KMS-11 (cell line): ENCODE measurements at regions not wholly inside any gene's neighbourhood (a gene's known extent, or its start where the extent isn't known, plus 50 kb on each side); places are given as distances from the start of the nearest gene placed in this dataset.
"Not testable (repeated sequence)": the region's sequence is repeated elsewhere in the genome, so short reads cannot be mapped to it uniquely, and the experiment has no call there.

Experiments
- H2AFZ ChIP-seq: fragments of 200-600 bp; sonication (generic); 2 replicates; pipeline ENCODE4 v1.6.1; 2016; ENCODE audit warnings: antibody characterized with exemption, mixed run types, low read depth
- H3K27ac ChIP-seq: fragments of 200-600 bp; sonication (generic); 2 replicates; pipeline ENCODE4 v1.6.1; 2016; ENCODE audit warnings: mild to moderate bottlenecking, mixed run types
- H3K27me3 ChIP-seq: fragments of 200-600 bp; sonication (generic); 2 replicates; pipeline ENCODE4 v1.6.1; 2017; ENCODE audit warnings: mild to moderate bottlenecking, low read depth, mixed run types, moderate library complexity; ENCODE audit not compliant: insufficient read depth
- H3K36me3 ChIP-seq: fragments of 200-600 bp; sonication (generic); 2 replicates; pipeline ENCODE4 v1.6.1; 2017; ENCODE audit warnings: mild to moderate bottlenecking, mixed run types; ENCODE audit not compliant: insufficient read depth
- H3K4me1 ChIP-seq: fragments of 200-600 bp; sonication (generic); 2 replicates; pipeline ENCODE4 v1.6.1; 2016; ENCODE audit warnings: mild to moderate bottlenecking, low read depth, mixed run types; ENCODE audit not compliant: poor library complexity, severe bottlenecking
- H3K4me2 ChIP-seq: fragments of 200-600 bp; sonication (generic); 2 replicates; pipeline ENCODE4 v1.7.0; 2016; ENCODE audit warnings: mild to moderate bottlenecking, mixed run types
- H3K4me3 ChIP-seq: fragments of 200-600 bp; sonication (generic); IDR thresholded peaks from 2 replicates; pipeline ENCODE4 v1.6.1; 2017; ENCODE audit warnings: low read depth, low read length, mixed read lengths; ENCODE audit not compliant: insufficient read depth
- H3K79me2 ChIP-seq: fragments of 200-600 bp; sonication (generic); 2 replicates; pipeline ENCODE4 v1.6.1; 2016; ENCODE audit warnings: low read depth, mixed run types; ENCODE audit not compliant: insufficient read depth
- H3K9ac ChIP-seq: fragments of 200-600 bp; sonication (generic); 2 replicates; pipeline ENCODE4 v1.6.1; 2016; ENCODE audit warnings: mild to moderate bottlenecking, mixed run types
- H4K20me1 ChIP-seq: fragments of 200-600 bp; sonication (generic); 2 replicates; pipeline ENCODE4 v1.6.1; 2016; ENCODE audit warnings: mild to moderate bottlenecking, mixed run types; ENCODE audit not compliant: insufficient read depth
- CTCF ChIP-seq: fragments of 200-600 bp; sonication (generic); conservative IDR thresholded peaks from 2 replicates; pipeline ENCODE4 v1.6.1; 2017; ENCODE audit warnings: low read depth, mild to moderate bottlenecking, antibody characterized with exemption, low read length, moderate library complexity, mixed read lengths

GRCh38 chr2:3034396-3034795 lies 343.2 kb downstream of the EIPR1 start:
- no peaks in the 10 kb centered on the region for H3K27me3 ChIP-seq
- no peak overlapping the region for H3K4me2 ChIP-seq
- H3K36me3 ChIP-seq = no peaks in the 10 kb centered on the region
- no peak overlapping the region for H3K27ac ChIP-seq
- no peak for TF ChIP-seq CTCF
- H3K9ac ChIP-seq = no peak overlapping the region
- no peaks in the 10 kb centered on the region for H3K79me2 ChIP-seq
- H3K4me1 ChIP-seq = no peaks in the 10 kb centered on the region
- H2AFZ ChIP-seq = no peak overlapping the region
- H4K20me1 ChIP-seq = no peaks in the 10 kb centered on the region
- H3K4me3 ChIP-seq = no peak overlapping the region

DNA sequence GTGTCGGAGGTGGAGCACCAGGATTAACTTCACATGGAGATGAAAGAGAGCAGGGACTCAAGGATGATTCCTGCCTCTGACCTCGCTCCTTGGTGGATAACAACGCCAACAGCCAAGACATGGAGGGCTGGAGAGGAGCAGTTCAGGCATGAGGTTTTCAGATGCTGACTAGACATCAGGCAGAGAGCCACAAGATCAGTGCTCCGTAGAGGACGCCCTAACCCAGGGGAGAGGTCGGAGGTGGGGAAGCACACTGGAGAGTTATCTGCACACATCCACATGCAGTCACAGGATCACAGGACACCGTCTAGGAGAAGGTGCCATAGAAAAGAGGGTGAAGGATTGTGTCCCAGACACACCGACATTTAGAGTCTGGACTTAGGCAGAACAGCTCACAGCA lies 344.3 kb downstream of the EIPR1 start:
- Histone ChIP-seq H2AFZ (no peak overlapping the region), H3K27me3 (no peaks in the 10 kb centered on the region), H3K27ac (no peak overlapping the region), H3K4me3 (no peak overlapping the region), H4K20me1 (no peaks in the 10 kb centered on the region), H3K79me2 (no peaks in the 10 kb centered on the region), H3K36me3 (no peaks in the 10 kb centered on the region), H3K4me1 (no peaks in the 10 kb centered on the region), H3K9ac (no peak overlapping the region), H3K4me2 (no peak overlapping the region)
- TF ChIP-seq CTCF = no peak

DNA sequence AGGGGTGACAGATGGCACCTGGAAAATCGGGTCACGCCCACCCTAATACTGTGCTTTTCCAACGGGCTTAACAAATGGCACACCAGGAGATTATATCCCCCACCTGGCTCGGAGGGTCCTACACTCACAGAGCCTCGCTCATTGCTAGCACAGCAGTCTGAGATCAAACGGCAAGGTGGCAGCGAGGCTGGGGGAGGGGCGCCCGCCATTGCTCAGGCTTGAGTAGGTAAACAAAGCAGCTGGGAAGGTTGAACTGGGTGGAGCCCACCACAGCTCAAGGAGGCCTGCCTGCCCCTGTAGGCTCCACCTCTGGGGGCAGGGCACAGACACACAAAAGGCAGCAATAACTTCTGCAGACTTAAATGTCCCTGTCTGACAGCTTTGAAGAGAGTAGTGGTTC lies 346.8 kb downstream of the EIPR1 start:
- H3K4me3 ChIP-seq, H2AFZ ChIP-seq, H3K27me3 ChIP-seq, H3K9ac ChIP-seq, H3K4me1 ChIP-seq, H3K79me2 ChIP-seq, H3K27ac ChIP-seq, H4K20me1 ChIP-seq, H3K36me3 ChIP-seq, H3K4me2 ChIP-seq: not testable (repeated sequence)

DNA sequence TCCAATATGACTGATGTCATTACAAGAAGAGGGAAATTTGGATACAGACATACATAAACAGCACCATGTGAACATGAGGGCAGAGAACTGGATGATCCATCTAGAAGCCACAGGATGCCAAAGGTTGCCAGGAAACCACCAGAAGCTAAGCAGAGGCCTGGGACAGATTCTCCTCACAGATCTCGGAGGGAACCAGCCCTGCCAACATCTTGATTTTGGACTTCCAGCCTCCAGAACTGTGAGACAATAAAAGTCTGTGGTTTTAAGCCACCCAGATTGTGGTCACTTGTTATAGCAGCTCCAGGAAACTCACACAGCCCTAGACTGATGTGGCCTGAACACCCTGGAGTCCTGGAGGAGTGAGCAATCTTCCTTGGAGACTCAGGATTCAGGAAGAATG lies 351.6 kb downstream of the EIPR1 start:
- H3K4me3 ChIP-seq = no peak overlapping the region
- H4K20me1 ChIP-seq = no peaks in the 10 kb centered on the region
- H3K27ac ChIP-seq = no peak overlapping the region
- no peak overlapping the region for H2AFZ ChIP-seq
- H3K27me3 ChIP-seq = no peaks in the 10 kb centered on the region
- H3K36me3 ChIP-seq = no peaks in the 10 kb centered on the region
- H3K9ac ChIP-seq = no peak overlapping the region
- no peak for TF ChIP-seq CTCF
- H3K79me2 ChIP-seq = no peaks in the 10 kb centered on the region
- no peak overlapping the region for H3K4me2 ChIP-seq
- no peaks in the 10 kb centered on the region for H3K4me1 ChIP-seq

DNA sequence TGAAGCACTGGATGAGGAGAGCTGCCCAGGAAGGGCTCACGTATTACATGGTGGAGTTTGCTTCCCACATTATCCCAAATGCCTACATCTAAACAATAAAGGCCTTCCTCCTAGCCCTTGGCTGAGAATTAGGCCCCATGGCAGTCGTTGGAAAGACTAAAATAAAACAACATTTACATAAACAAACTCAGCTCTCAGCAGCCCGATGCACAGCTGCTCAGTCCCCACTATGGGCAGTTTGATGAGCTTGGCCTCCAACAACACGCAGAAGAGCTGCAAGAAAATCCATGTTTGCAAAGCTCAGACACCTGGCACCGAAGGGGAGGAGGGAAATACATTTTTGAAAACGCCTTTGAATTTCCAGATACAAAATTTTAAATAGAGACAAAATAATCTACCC lies 352.4 kb downstream of the EIPR1 start:
- Histone ChIP-seq H3K4me3 (no peak overlapping the region), H3K36me3 (no peaks in the 10 kb centered on the region), H3K4me1 (no peaks in the 10 kb centered on the region), H3K79me2 (no peaks in the 10 kb centered on the region), H2AFZ (no peak overlapping the region), H3K27me3 (no peaks in the 10 kb centered on the region), H4K20me1 (no peaks in the 10 kb centered on the region), H3K9ac (no peak overlapping the region), H3K4me2 (no peak overlapping the region), H3K27ac (no peak overlapping the region)
- no peak for TF ChIP-seq CTCF
